Panc1 (cell line): ENCODE measurements at regions not wholly inside any gene's neighbourhood (a gene's known extent, or its start where the extent isn't known, plus 50 kb on each side); places are given as distances from the start of the nearest gene placed in this dataset.

Experiments
- ATAC-seq: fragments of 200-7000 bp; cut with Tn5 transposase; 2 replicates; pipeline ENCODE4 v1.9.1; 2020; ENCODE audit warnings: mild to moderate bottlenecking, moderate library complexity
- BruUV-seq: library from RNA; stranded (reverse); fragments of 400-500 nt; replicated peaks from 2 replicates; lab custom pipeline; 2021; lab: Mats Ljungman, UMichigan
- CTCF ChIA-PET: fragments of 300-600 bp; sonication (Branson Sonifier 250); formaldehyde crosslinking; loops from one replicate; lab custom pipeline; 2022; ENCODE audit warnings: antibody characterized with exemption; lab: Charles Lee
- POLR2A ChIA-PET: fragments of 300-600 bp; sonication (Branson Sonifier 250); formaldehyde crosslinking; loops from one replicate; lab custom pipeline; 2022; ENCODE audit warnings: antibody characterized with exemption; lab: Charles Lee
- DNase-seq: peaks from one replicate; pipeline ENCODE4 v3.0.0-alpha.2; 2010; ENCODE audit warnings: low read depth, low spot score
- H3K27ac ChIP-seq: 2 replicates; pipeline ENCODE4 v1.5.1; 2011; ENCODE audit warnings: mild to moderate bottlenecking, low read length, inconsistent platforms
- H3K27me3 ChIP-seq: fragments of 200-500 bp; sonication (Bioruptor generic); 2 replicates; pipeline ENCODE4 v1.6.0; 2014; ENCODE audit warnings: low read length, inconsistent platforms; ENCODE audit not compliant: control insufficient read depth, insufficient read depth
- H3K36me3 ChIP-seq: fragments of 200-500 bp; sonication (Bioruptor generic); 2 replicates; pipeline ENCODE4 v1.5.1; 2014; ENCODE audit warnings: inconsistent platforms, mild to moderate bottlenecking, low read length, moderate library complexity; ENCODE audit not compliant: control insufficient read depth, insufficient read depth
- H3K4me1 ChIP-seq: 2 replicates; pipeline ENCODE4 v1.5.1; 2011; ENCODE audit warnings: inconsistent platforms, mild to moderate bottlenecking, low read length, moderate library complexity; ENCODE audit not compliant: control insufficient read depth, insufficient read depth
- H3K4me3 ChIP-seq, 2 experiments: 2 replicates each; pipeline ENCODE4 v1.5.1; 2011 to 2012; ENCODE audit warnings: low read depth in 2 of 2, low read length in 2 of 2, mild to moderate bottlenecking in 2 of 2, inconsistent platforms in 1 of 2, moderate library complexity in 1 of 2
- H3K9me3 ChIP-seq: fragments of 200-500 bp; sonication (Bioruptor generic); 2 replicates; pipeline ENCODE4 v1.5.1; 2014; ENCODE audit warnings: low read depth, mild to moderate bottlenecking, inconsistent platforms, low read length, moderate library complexity; ENCODE audit not compliant: control insufficient read depth, insufficient read depth
- CTCF ChIP-seq: fragments of 450-650 bp; IDR thresholded peaks from 2 replicates; pipeline ENCODE4 v1.5.1; 2017; ENCODE audit warnings: mild to moderate bottlenecking
- POLR2AphosphoS5 ChIP-seq: IDR thresholded peaks from 2 replicates; pipeline ENCODE4 v1.6.1; 2012; ENCODE audit warnings: mild to moderate bottlenecking, low read depth, low read length, moderate library complexity
- SIN3A ChIP-seq: IDR thresholded peaks from 2 replicates; pipeline ENCODE4 v1.6.1; 2012; ENCODE audit warnings: low read depth, mild to moderate bottlenecking, low read length, moderate library complexity, borderline replicate concordance; ENCODE audit not compliant: insufficient read depth
- TCF7L2 ChIP-seq: IDR thresholded peaks from 2 replicates; pipeline ENCODE4 v1.6.1; 2011; ENCODE audit warnings: mild to moderate bottlenecking, low read depth, low read length, inconsistent platforms
- in situ Hi-C: cut with HindIII; loops from 2 replicates; pipeline ENCODE4 v1.10.0; 2016; ENCODE audit warnings: low sequenced_read_pairs, low pct_unique_long_range_greater_than_20kb
- intact Hi-C: fragments of 100-400 bp; cut with micrococcal nuclease; formaldehyde crosslinking; loops from one replicate; pipeline ENCODE4 v1.10.0; 2022; ENCODE audit not compliant: unreplicated experiment
- TF ChIP-seq, protein P1 (sequence below), 2 experiments: IDR thresholded peaks; 2 replicates each; pipeline ENCODE4 v1.6.1; 2011 to 2012; ENCODE audit warnings: low read depth in 2 of 2, control low read depth in 1 of 2, low read length in 1 of 2, mild to moderate bottlenecking in 1 of 2, moderate library complexity in 1 of 2; ENCODE audit not compliant: insufficient read depth in 1 of 2

DNA sequence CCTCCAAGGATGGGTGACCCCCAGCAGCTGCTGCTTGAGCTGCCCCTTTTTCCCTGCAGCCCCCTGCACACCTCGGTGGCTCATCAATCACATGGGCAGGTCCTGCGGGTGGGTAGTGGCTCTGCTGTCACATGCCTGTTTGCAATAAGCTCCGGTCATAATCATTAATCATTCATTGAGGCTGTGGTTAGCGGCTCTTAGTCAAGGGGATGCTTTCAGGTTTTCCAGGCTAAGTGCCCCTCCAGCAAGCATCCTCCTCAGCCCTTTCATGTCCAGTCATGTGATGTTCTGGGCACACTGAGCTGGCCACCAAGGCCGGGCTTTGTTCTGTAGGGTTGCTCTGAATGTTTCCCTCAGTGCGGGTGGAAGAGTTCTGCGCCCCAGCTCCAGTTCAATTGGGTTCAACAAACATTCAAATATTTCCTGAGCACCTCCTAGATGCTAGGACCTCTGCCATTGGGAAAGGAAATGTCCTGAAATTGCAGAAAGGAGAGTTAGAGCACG is 96.4 kb upstream of the LDAH start:
- ChIA-PET POLR2A (no interaction called here), CTCF (no interaction called here)
- in situ Hi-C loops (no loop called here), intact Hi-C loops (no loop called here)
- Histone ChIP-seq H3K36me3 (no peaks in the 10 kb centered on the region), H3K4me1 (no peaks in the 10 kb centered on the region), H3K27me3 (peaks cover 4% of the 10 kb centered on the region; the same call in 1 of the 2 replicates), H3K4me3 (no peak overlapping the region), H3K27ac (no peak overlapping the region), H3K9me3 (no peaks in the 10 kb centered on the region)
- DNase-seq (no peak), ATAC-seq (no peak)
- no TSS peak for BruUV-seq
- no peak for TF ChIP-seq SIN3A
- TF ChIP-seq POLR2AphosphoS5 = no peak
- no peak for TF ChIP-seq CTCF
- TF ChIP-seq TCF7L2 = no peak
- TF ChIP-seq, protein P1, sequence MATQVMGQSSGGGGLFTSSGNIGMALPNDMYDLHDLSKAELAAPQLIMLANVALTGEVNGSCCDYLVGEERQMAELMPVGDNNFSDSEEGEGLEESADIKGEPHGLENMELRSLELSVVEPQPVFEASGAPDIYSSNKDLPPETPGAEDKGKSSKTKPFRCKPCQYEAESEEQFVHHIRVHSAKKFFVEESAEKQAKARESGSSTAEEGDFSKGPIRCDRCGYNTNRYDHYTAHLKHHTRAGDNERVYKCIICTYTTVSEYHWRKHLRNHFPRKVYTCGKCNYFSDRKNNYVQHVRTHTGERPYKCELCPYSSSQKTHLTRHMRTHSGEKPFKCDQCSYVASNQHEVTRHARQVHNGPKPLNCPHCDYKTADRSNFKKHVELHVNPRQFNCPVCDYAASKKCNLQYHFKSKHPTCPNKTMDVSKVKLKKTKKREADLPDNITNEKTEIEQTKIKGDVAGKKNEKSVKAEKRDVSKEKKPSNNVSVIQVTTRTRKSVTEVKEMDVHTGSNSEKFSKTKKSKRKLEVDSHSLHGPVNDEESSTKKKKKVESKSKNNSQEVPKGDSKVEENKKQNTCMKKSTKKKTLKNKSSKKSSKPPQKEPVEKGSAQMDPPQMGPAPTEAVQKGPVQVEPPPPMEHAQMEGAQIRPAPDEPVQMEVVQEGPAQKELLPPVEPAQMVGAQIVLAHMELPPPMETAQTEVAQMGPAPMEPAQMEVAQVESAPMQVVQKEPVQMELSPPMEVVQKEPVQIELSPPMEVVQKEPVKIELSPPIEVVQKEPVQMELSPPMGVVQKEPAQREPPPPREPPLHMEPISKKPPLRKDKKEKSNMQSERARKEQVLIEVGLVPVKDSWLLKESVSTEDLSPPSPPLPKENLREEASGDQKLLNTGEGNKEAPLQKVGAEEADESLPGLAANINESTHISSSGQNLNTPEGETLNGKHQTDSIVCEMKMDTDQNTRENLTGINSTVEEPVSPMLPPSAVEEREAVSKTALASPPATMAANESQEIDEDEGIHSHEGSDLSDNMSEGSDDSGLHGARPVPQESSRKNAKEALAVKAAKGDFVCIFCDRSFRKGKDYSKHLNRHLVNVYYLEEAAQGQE (IDR thresholded peaks at IDR 0.05; ENCODE audit: insufficient read depth in 1 of 2, low read depth in 2 of 2, low read length in 1 of 2) = no peak

DNA sequence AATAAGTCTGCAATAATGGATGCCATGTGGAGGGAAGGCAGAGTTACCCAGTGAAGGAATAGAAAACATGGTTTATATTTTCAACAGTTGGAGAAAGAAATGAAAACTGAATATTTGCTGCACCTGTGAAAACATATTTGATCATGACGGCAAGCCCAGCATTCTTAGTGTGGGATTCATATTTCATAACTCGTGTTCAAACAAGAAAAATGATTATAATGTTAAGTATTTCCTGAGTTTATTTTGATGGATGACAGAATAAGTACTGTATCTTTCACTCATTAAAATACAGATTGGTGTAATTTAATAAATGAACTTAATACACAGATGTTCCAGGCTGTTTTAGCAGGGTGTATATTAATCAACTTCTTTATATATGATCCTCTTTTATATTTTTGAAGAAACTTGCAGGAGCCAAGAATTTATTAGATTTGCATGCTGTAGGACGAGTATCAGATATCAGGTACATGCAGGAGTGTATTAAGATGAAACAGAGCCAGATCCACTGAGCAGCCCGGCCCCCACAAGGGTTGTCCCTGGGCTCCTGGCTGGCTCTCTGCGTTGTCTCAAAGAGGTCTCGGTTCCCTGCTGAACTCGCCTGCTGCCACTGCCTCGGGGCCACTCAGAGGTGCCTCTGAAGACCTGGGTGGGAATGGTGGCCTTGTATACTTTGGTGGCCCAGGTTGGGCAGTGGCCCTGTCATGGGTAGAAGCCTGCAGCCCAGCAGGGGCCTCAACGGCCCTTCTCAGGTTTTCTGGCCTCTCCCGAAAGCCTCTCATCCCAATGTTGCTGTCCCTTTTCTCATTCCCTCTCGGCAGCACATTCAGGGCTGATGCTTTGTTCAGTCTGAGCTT is 95.0 kb upstream of the LDAH start:
- no peak for ATAC-seq
- Histone ChIP-seq H3K27ac (no peak overlapping the region), H3K9me3 (no peaks in the 10 kb centered on the region), H3K4me3 (no peak overlapping the region), H3K36me3 (no peaks in the 10 kb centered on the region), H3K4me1 (no peaks in the 10 kb centered on the region), H3K27me3 (peaks cover 4% of the 10 kb centered on the region; the same call in 1 of the 2 replicates)
- BruUV-seq = no TSS peak
- intact Hi-C loops = no loop called here
- POLR2A ChIA-PET = no interaction called here
- DNase-seq = no peak
- CTCF ChIA-PET = no interaction called here
- in situ Hi-C loops = no loop called here
- TF ChIP-seq POLR2AphosphoS5 (no peak), CTCF (no peak), SIN3A (no peak), TCF7L2 (no peak)
- TF ChIP-seq, protein P1 (IDR thresholded peaks at IDR 0.05; ENCODE audit: insufficient read depth in 1 of 2, low read depth in 2 of 2, low read length in 1 of 2) = no peak
